Type B pancreatic cell (in vitro differentiated cells): ENCODE measurements at regions not wholly inside any gene's neighbourhood (a gene's known extent, or its start where the extent isn't known, plus 50 kb on each side); places are given as distances from the start of the nearest gene placed in this dataset.

ENCODE experiments used
- DNase-seq: peaks from one replicate; pipeline ENCODE4 v3.0.0; 2021; ENCODE audit warnings: mixed read lengths; ENCODE audit not compliant: unreplicated experiment; ENCODE audit errors: extremely low spot score
- H3K27ac Mint-ChIP-seq: 2 replicates; pipeline ENCODE4 v1.8.0; 2021; ENCODE audit warnings: mild to moderate bottlenecking, mixed read lengths
- H3K27me3 Mint-ChIP-seq: 2 replicates; pipeline ENCODE4 v1.8.0; 2021; ENCODE audit warnings: mixed read lengths
- H3K36me3 Mint-ChIP-seq: 2 replicates; pipeline ENCODE4 v1.8.0; 2021; ENCODE audit warnings: mixed read lengths
- H3K4me1 Mint-ChIP-seq: one replicate; pipeline ENCODE4 v1.8.0; 2021; ENCODE audit warnings: mixed read lengths; ENCODE audit not compliant: unreplicated experiment
- H3K4me3 Mint-ChIP-seq: 2 replicates; pipeline ENCODE4 v1.8.0; 2021; ENCODE audit warnings: mild to moderate bottlenecking, mixed read lengths
- H3K9me3 Mint-ChIP-seq: 2 replicates; pipeline ENCODE4 v1.8.0; 2021; ENCODE audit warnings: mixed read lengths
- TF ChIP-seq, protein P1 (sequence below): fragments of 200-600 bp; sonication (generic); conservative IDR thresholded peaks from 2 replicates; pipeline ENCODE4 v1.5.0; 2021; ENCODE audit warnings: antibody characterized with exemption, mild to moderate bottlenecking

DNA sequence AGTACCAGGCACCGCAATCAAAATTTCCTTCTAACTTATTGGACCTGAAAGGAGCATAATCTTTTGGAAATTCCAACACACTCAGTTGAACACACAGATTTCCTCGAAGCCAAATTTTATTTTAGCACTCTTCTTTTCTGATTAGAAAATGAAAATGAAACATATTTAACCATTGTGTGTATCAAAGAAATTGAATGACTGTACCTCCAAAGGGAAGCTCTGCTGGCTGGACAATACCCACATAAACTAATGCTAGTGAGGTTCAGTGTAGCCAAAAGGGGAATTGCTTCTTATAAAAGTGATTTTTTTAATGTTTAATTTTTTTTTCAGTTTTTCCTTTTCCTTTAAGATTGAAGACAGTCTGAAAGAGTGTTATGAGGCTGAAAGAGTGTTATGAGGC lies 239.6 kb upstream of the NREP start:
- Mint-ChIP-seq H3K36me3 (no peaks in the 10 kb centered on the region), H3K4me1 (no peaks in the 10 kb centered on the region), H3K27me3 (no peaks in the 10 kb centered on the region), H3K27ac (no peak overlapping the region), H3K9me3 (no peaks in the 10 kb centered on the region), H3K4me3 (no peak overlapping the region)
- DNase-seq, result no peak
- TF ChIP-seq, protein P1, sequence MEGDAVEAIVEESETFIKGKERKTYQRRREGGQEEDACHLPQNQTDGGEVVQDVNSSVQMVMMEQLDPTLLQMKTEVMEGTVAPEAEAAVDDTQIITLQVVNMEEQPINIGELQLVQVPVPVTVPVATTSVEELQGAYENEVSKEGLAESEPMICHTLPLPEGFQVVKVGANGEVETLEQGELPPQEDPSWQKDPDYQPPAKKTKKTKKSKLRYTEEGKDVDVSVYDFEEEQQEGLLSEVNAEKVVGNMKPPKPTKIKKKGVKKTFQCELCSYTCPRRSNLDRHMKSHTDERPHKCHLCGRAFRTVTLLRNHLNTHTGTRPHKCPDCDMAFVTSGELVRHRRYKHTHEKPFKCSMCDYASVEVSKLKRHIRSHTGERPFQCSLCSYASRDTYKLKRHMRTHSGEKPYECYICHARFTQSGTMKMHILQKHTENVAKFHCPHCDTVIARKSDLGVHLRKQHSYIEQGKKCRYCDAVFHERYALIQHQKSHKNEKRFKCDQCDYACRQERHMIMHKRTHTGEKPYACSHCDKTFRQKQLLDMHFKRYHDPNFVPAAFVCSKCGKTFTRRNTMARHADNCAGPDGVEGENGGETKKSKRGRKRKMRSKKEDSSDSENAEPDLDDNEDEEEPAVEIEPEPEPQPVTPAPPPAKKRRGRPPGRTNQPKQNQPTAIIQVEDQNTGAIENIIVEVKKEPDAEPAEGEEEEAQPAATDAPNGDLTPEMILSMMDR, result no peak

DNA sequence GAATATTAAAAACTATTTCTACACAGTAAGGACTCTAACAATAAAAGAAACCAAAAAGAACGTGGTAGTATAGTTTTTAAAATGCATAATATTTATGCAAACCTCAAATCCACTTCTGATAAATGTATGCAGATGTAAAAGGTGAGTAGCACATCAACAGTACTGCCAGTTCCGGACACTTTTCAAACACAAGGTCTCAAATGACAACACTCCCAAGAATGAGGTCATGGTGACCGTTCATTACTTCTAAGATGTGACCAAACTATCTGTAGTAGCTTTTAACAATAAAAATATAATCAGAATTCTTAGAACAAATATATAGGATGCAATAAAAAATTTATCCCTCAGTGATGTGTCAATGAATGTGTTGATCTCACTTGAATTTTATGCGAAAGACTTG lies 238.7 kb upstream of the NREP start:
- DNase-seq, result no peak
- TF ChIP-seq, protein P1, result no peak
- no peak overlapping the region for H3K4me3 Mint-ChIP-seq
- no peaks in the 10 kb centered on the region for H3K9me3 Mint-ChIP-seq
- no peak overlapping the region for H3K27ac Mint-ChIP-seq
- no peaks in the 10 kb centered on the region for H3K36me3 Mint-ChIP-seq
- no peaks in the 10 kb centered on the region for H3K4me1 Mint-ChIP-seq
- no peaks in the 10 kb centered on the region for H3K27me3 Mint-ChIP-seq

DNA sequence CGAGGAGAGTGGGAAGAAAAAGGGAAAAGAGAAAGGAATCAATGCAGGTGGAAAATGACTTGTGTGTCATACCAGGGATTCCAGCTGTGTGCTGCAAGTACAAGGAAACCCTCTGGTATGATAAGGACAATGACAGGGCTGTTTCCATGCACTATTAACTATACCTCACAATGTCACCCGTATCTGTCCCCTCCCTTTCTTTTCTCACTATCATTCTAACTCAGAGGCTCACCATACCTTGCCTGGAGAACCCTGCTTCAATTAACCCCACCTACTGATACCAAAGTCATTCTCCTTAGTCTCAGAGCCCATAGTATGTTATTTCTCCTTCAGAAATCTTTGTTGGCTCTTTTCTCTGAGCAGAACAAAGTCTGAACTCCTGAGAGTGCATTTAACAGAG lies 236.2 kb upstream of the NREP start:
- Mint-ChIP-seq H3K4me1 (no peaks in the 10 kb centered on the region), H3K36me3 (no peaks in the 10 kb centered on the region), H3K4me3 (no peak overlapping the region), H3K9me3 (peaks cover 4% of the 10 kb centered on the region), H3K27me3 (no peaks in the 10 kb centered on the region), H3K27ac (no peak overlapping the region)
- no peak for DNase-seq
- TF ChIP-seq, protein P1, result no peak

DNA sequence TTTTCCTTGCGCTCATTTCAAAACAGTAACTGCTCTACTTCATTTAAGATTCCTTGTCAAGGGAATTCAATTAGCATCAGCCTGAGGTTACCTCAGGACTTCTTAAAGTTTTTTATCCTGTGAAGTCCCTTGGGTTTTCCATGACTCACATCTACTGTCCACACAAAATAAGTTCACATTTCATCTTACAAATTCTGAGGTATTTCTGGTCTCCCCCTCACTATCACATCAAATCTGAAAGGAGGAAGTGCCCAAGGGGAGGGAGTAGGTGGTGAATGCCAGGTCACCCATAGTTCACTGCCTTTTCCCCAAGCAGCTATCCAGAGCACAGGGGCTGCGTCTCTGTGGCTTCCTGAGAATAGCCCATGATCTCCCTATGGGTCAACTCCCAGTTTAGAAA lies 227.1 kb upstream of the NREP start:
- Mint-ChIP-seq H3K9me3 (peaks cover 5% of the 10 kb centered on the region), H3K4me1 (peaks cover 11% of the 10 kb centered on the region), H3K4me3 (no peak overlapping the region), H3K27me3 (no peaks in the 10 kb centered on the region), H3K36me3 (no peaks in the 10 kb centered on the region), H3K27ac (no peak overlapping the region)
- no peak for DNase-seq
- TF ChIP-seq, protein P1, result no peak

DNA sequence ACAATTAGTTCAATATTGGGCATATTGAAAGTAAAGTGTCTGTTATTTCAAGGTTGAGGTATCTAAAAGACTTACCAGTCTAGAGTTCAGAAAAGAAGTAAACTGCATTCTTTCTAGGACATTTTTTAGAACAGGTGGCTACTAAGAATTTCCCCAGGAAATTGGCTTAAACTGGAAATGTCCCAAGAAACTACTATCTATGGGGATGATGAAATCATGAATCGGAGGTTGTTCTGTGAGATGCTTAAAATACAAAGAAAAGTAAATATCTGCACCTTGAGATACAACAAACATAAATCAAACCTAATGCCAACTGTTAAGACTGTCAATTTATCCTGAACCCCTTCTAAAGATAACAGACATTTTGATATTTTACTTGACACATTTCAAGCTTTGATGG lies 226.5 kb upstream of the NREP start:
- no peak for DNase-seq
- H3K27me3 Mint-ChIP-seq, result no peaks in the 10 kb centered on the region
- TF ChIP-seq, protein P1, result no peak
- H3K4me1 Mint-ChIP-seq, result peaks cover 11% of the 10 kb centered on the region
- no peak overlapping the region for H3K27ac Mint-ChIP-seq
- H3K36me3 Mint-ChIP-seq, result no peaks in the 10 kb centered on the region
- H3K9me3 Mint-ChIP-seq, result peaks cover 5% of the 10 kb centered on the region
- no peak overlapping the region for H3K4me3 Mint-ChIP-seq

DNA sequence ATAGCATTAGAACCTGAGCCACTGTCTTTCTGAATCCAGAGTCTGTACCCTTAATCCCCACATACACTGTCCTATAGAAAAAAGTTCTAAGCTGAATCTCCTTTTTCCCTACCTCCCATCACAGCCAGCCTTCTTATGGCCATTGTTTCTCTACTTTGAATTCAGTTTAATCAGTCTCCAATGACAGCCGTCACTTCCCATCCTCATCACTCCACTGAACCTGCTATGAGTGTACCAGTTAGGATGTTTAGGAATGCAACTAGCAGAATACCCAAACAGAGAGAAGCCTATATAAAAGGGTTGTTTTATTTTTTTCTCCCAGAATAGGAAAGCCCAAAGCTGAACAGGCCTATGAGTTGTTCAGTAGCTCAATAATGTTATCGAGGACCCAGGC lies 220.4 kb upstream of the NREP start:
- Mint-ChIP-seq H3K4me1 (no peaks in the 10 kb centered on the region), H3K27ac (no peak overlapping the region)

More for the DNA sequence above, 220.4 kb upstream of the NREP start:
- H3K36me3 Mint-ChIP-seq, result no peaks in the 10 kb centered on the region
- no peaks in the 10 kb centered on the region for H3K27me3 Mint-ChIP-seq
- H3K9me3 Mint-ChIP-seq, result no peaks in the 10 kb centered on the region
- no peak overlapping the region for H3K4me3 Mint-ChIP-seq
- TF ChIP-seq, protein P1, result no peak
- no peak for DNase-seq
